Naive B cell (primary cell): ENCODE measurements at regions not wholly inside any gene's neighbourhood (a gene's known extent, or its start where the extent isn't known, plus 50 kb on each side); places are given as distances from the start of the nearest gene placed in this dataset.

Source experiments
- ATAC-seq, 2 donors: fragments of 150-1000 bp; cut with Tn5 transposase; 2 replicates each; pipeline ENCODE4 v1.10.0; 2021; ENCODE audit warnings: low read depth in 2 of 2, mild to moderate bottlenecking in 2 of 2, moderate library complexity in 2 of 2
- DNase-seq: peaks from one replicate; pipeline ENCODE4 v3.0.0; 2022
- H3K27ac Mint-ChIP-seq, 6 donors: one replicate each; pipeline ENCODE4 v1.8.0; 2020 to 2022; ENCODE audit warnings: mild to moderate bottlenecking in 6 of 6, mixed read lengths in 6 of 6, moderate library complexity in 5 of 6, inconsistent platforms in 2 of 6
- H3K27me3 Mint-ChIP-seq, 3 donors: one replicate each; pipeline ENCODE4 v1.8.0; 2021 to 2022; ENCODE audit warnings: mixed read lengths in 3 of 3, mild to moderate bottlenecking in 1 of 3
- H3K36me3 Mint-ChIP-seq, 2 donors: one replicate each; pipeline ENCODE4 v1.8.0; 2020 to 2022; ENCODE audit warnings: mixed read lengths in 2 of 2, inconsistent platforms in 1 of 2, mild to moderate bottlenecking in 1 of 2
- H3K4me1 Mint-ChIP-seq, 3 donors: one replicate each; pipeline ENCODE4 v1.8.0; 2020 to 2022; ENCODE audit warnings: mixed read lengths in 3 of 3, inconsistent platforms in 1 of 3, mild to moderate bottlenecking in 1 of 3, moderate library complexity in 1 of 3
- H3K4me3 Mint-ChIP-seq, 8 donors: one replicate each; pipeline ENCODE4 v1.8.0; 2020 to 2022; ENCODE audit warnings: mild to moderate bottlenecking in 8 of 8, mixed read lengths in 8 of 8, moderate library complexity in 8 of 8, inconsistent platforms in 2 of 8
- H3K9me3 Mint-ChIP-seq, 7 donors: one replicate each; pipeline ENCODE4 v1.8.0; 2020 to 2022; ENCODE audit warnings: mixed read lengths in 7 of 7, mild to moderate bottlenecking in 5 of 7, inconsistent platforms in 2 of 7, moderate library complexity in 1 of 7

DNA sequence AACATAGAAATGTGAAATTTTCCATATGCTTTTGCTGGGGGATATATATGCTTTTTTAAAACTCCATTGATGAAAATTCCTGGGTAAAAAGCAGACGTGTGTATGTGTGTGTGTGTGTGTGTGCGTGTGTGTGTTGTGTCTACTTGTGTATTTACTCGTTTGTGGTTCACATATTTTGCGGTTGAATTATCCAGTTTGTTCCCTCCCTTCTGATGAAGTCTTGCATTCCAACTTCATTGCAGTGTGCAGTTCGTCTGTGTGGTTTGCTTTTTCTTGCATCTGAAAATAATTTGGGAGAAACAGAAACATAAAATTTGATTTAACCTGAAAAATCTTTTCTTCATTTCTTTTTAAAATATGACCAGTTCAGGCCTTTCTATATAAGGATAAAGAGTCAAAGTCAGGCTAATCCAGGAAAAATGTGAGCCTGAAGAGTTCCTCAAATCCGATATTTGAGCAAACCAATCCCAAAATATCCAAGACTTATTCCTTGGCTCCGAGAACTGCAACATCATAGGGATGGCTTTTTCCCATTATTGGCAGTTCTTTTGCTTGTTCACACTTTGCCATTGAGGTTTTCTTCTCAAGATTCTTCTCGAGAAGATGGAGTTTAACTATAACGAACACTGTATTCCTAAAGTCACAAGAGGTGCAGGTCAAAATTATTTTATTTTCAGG, 202.2 kb upstream of the CCN2 start:
- H3K4me3 Mint-ChIP-seq: no peak overlapping the region
- DNase-seq: no peak
- peaks cover 13 to 36% (median 28%) of the 10 kb centered on the region in 3 donors for H3K4me1 Mint-ChIP-seq
- H3K9me3 Mint-ChIP-seq: peaks cover 0 to 2% (median 0%) of the 10 kb centered on the region in 7 donors
- H3K36me3 Mint-ChIP-seq: peaks cover 0 to 9% of the 10 kb centered on the region in 2 donors
- H3K27me3 Mint-ChIP-seq: no peaks in the 10 kb centered on the region
- ATAC-seq: no peak
- H3K27ac Mint-ChIP-seq: no peak overlapping the region

GRCh38 chr6:132147530-132148011, 196.4 kb upstream of the CCN2 start:
- no peaks in the 10 kb centered on the region for H3K27me3 Mint-ChIP-seq
- peaks cover 28 to 36% (median 35%) of the 10 kb centered on the region in 3 donors for H3K4me1 Mint-ChIP-seq
- no peak overlapping the region for H3K4me3 Mint-ChIP-seq
- no peaks in the 10 kb centered on the region for H3K36me3 Mint-ChIP-seq
- ATAC-seq (no peak), DNase-seq (no peak)
- H3K27ac Mint-ChIP-seq: peak overlapping the region in 1 of 6 donors; percentile 18
- H3K9me3 Mint-ChIP-seq: peaks cover 0 to 4% (median 0%) of the 10 kb centered on the region in 7 donors

GRCh38 chr6:132144456-132144855, 193.3 kb upstream of the CCN2 start:
- no peaks in the 10 kb centered on the region for H3K27me3 Mint-ChIP-seq

DNA sequence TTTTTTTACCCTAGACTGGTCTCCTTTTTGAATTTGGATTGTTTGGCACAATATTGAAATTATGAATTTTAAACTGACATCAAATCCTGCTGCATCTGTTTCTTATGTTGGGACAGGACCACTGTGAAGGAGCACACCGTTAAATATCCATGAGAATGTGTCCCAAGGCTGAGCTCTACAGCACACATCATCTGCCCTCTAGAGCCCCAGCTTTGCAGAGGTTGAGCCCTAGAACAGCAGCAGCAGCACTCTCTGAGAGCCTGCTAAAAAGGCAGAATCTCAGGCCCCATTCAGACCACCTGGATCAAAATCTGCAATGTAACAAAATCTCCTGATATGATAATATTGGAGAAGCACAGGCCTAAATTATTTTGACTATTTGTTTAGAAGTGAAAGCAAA, 192.1 kb upstream of the CCN2 start:
- Mint-ChIP-seq H3K9me3 (peaks cover 0 to 4% (median 0%) of the 10 kb centered on the region in 7 donors), H3K36me3 (no peaks in the 10 kb centered on the region), H3K27ac (peak overlapping the region in 1 of 6 donors; percentile 29), H3K27me3 (no peaks in the 10 kb centered on the region), H3K4me1 (peaks cover 32 to 44% (median 44%) of the 10 kb centered on the region in 3 donors), H3K4me3 (no peak overlapping the region)
- DNase-seq (no peak), ATAC-seq (no peak)

More at GRCh38 chr6:132144456-132144855, 193.3 kb upstream of the CCN2 start:
- Mint-ChIP-seq H3K27ac (peak overlapping the region in 2 of 6 donors; percentile 5 to 43), H3K36me3 (no peaks in the 10 kb centered on the region), H3K9me3 (peaks cover 0 to 4% (median 0%) of the 10 kb centered on the region in 7 donors), H3K4me1 (peaks cover 23 to 33% (median 32%) of the 10 kb centered on the region in 3 donors), H3K4me3 (no peak overlapping the region)
- DNase-seq (no peak), ATAC-seq (no peak)

DNA sequence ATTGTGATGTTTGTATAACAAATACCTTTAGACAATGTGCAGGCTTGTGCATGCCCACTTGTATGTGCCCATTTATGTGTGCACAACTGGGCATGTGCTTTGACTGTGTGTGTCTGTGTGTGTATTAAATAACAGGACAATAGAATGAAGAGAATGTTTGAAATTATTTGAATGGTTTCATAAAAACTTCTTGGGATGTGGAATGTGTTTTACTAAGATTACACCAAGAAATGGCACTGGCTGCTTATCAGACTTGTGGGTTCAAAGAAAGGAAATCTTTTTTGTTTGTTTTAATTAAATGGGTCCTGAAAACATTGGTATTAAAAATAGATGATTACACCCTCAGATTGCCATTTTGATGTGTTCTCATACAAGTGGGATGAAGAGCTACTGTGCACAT, 191.6 kb upstream of the CCN2 start:
- H3K27me3 Mint-ChIP-seq: no peaks in the 10 kb centered on the region

GRCh38 chr6:132142308-132142707, 191.1 kb upstream of the CCN2 start:
- Mint-ChIP-seq H3K4me1 (peaks cover 35 to 54% (median 53%) of the 10 kb centered on the region in 3 donors), H3K27ac (no peak overlapping the region), H3K36me3 (no peaks in the 10 kb centered on the region), H3K4me3 (no peak overlapping the region), H3K9me3 (peaks cover 0 to 3% (median 0%) of the 10 kb centered on the region in 7 donors), H3K27me3 (no peaks in the 10 kb centered on the region)
- ATAC-seq (no peak), DNase-seq (no peak)

More for the DNA sequence above, 191.6 kb upstream of the CCN2 start:
- no peak overlapping the region for H3K4me3 Mint-ChIP-seq
- H3K36me3 Mint-ChIP-seq: no peaks in the 10 kb centered on the region
- peaks cover 0 to 3% (median 0%) of the 10 kb centered on the region in 7 donors for H3K9me3 Mint-ChIP-seq
- no peak for ATAC-seq
- H3K27ac Mint-ChIP-seq: no peak overlapping the region
- peaks cover 31 to 49% (median 48%) of the 10 kb centered on the region in 3 donors for H3K4me1 Mint-ChIP-seq
- no peak for DNase-seq

DNA sequence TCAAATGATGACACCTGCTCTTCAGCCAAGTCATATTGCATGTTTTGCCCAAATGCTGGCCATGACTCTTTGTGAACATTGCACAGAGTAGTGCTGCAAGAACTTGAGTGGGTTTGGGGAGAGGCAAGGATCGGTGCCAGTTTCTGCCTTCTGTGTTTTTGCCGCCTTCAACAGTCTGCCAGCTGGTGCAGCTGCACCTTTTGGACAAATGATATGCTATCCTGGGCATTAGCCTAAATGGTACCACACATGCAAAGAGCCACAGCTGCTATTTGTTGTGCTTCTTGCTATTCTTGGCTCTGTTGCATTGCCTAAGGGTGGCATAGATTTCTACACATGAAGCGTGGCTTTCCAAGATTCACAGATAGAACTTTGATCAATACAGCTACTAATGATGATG, 189.0 kb upstream of the CCN2 start:
- H3K4me1 Mint-ChIP-seq: peaks cover 53 to 71% (median 71%) of the 10 kb centered on the region in 3 donors
- no peak for DNase-seq

DNA sequence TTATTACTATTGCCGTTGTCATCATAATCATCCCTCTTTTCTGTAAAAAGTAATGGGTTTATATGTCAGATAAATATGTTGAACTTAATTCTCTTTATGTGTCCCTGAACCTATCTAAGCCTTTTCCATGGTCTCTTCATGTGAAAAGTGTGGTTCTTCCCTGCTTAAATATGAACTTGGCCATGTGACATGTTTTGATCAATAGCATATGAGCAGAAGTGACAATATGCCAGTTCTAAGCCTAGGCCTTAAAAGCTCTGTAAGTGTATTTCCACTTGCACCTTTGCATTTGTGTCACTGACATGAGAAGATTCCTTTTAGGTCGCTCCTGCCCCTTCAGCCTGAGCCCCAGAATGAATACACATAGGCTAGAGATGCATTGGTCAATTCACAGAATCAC, 188.4 kb upstream of the CCN2 start:
- Mint-ChIP-seq H3K27ac (peak overlapping the region in 1 of 6 donors; percentile 53), H3K4me1 (peaks cover 52 to 69% (median 68%) of the 10 kb centered on the region in 3 donors), H3K9me3 (peaks cover 0 to 2% (median 0%) of the 10 kb centered on the region in 7 donors)

More for the DNA sequence above, 189.0 kb upstream of the CCN2 start:
- Mint-ChIP-seq H3K36me3 (no peaks in the 10 kb centered on the region), H3K27me3 (no peaks in the 10 kb centered on the region), H3K9me3 (peaks cover 0 to 3% (median 0%) of the 10 kb centered on the region in 7 donors), H3K27ac (no peak overlapping the region), H3K4me3 (peak overlapping the region in 5 of 8 donors; percentile 12 to 66 (median 27))
- ATAC-seq: no peak

DNA sequence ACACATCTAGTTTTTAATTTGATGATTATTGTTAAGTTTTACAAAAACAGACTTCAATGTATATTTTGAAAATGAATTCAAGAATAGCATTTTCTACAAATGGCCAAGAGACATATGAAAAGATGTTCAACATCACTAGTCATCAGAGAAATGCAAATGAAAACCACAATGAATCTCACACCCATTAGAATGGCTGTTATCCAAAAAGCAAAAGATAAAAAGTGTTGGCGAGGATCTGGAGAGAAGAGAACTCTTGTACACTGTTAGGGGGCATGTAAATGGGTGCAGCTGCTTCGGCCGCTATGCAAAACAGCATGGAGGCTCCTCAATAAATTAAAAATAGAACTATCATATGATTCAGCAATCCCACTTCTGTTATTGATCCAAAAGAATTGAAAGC, 185.8 kb upstream of the CCN2 start:
- H3K4me3 Mint-ChIP-seq: peak overlapping the region; percentile 22 to 92 (median 80)
- DNase-seq (no peak), ATAC-seq (peak; percentile 15 to 22)
- H3K9me3 Mint-ChIP-seq: no peaks in the 10 kb centered on the region
- H3K27me3 Mint-ChIP-seq: no peaks in the 10 kb centered on the region
- H3K27ac Mint-ChIP-seq: peak overlapping the region; percentile 11 to 97 (median 89)
- H3K36me3 Mint-ChIP-seq: no peaks in the 10 kb centered on the region
- H3K4me1 Mint-ChIP-seq: peaks cover 66 to 84% (median 81%) of the 10 kb centered on the region in 3 donors

More for the DNA sequence above, 188.4 kb upstream of the CCN2 start:
- ATAC-seq (no peak), DNase-seq (no peak)
- H3K4me3 Mint-ChIP-seq: peak overlapping the region in 2 of 8 donors; percentile 22 to 50
- H3K36me3 Mint-ChIP-seq: no peaks in the 10 kb centered on the region
- no peaks in the 10 kb centered on the region for H3K27me3 Mint-ChIP-seq

DNA sequence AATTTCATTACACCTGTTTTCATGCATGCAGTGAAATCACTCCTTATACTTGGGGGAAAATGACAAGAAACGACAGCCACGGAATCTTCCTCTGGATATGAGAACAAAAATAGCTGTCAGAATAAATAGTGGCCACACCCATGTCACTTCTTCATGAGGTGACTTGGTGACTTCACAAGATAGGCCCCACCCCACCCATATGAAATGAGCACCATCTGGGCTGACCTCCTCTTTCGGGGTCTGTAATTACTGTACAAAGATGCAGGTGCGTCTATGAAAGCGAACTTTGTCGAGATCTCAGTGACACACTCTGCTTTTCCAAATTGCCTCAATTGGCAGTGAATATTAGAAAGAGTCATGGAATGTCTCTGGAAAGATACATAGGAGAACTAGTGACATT, 184.2 kb upstream of the CCN2 start:
- peak; percentile 39 for DNase-seq
- ATAC-seq: peak; percentile 64 to 66
- Mint-ChIP-seq H3K4me3 (peak overlapping the region; percentile 65 to 92 (median 84)), H3K9me3 (no peaks in the 10 kb centered on the region), H3K27me3 (no peaks in the 10 kb centered on the region), H3K27ac (peak overlapping the region; percentile 88 to 97 (median 90)), H3K4me1 (peaks cover 78 to 94% (median 91%) of the 10 kb centered on the region in 3 donors), H3K36me3 (no peaks in the 10 kb centered on the region)

DNA sequence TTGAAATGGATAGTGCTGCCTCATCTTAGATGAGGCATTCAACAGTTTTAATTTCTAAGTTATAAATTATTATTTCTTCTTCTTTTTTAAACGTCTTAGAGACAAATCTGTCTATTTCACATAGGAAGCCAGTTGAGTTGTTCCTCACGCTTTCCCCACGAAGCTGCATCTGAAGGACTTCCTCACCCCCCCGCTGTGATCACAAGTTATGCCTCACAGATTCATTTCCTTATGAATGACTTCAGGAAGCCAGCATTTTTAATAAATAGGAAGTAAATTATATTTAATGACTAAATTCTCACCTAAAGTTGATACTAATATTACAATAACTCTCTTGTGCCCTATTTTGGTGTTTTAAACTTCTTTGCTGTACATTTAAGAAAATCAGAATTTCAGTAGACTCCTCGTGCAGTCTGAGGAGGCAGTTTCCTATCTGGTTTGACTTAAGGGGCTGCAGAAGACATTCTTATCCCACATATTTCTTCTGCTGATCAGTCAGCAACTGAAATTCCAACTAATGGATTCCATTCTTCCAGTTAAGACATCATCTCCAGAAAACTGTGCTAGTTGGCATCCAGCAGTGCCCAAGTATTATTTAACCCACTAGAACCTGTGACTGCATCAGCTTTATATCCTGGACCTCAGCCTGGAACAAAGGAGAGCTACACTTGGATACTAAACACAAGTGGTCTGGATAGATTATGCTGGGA, 182.7 kb upstream of the CCN2 start:
- Mint-ChIP-seq H3K4me3 (peak overlapping the region; percentile 65 to 92 (median 84)), H3K9me3 (no peaks in the 10 kb centered on the region), H3K27me3 (no peaks in the 10 kb centered on the region), H3K36me3 (no peaks in the 10 kb centered on the region), H3K4me1 (peaks cover 69 to 86% (median 83%) of the 10 kb centered on the region in 3 donors), H3K27ac (peak overlapping the region; percentile 88 to 97 (median 89))
- peak; percentile 49 to 54 for ATAC-seq
- peak; percentile 37 for DNase-seq

- ATAC-seq: peak; percentile 23 to 26
- peak overlapping the region; percentile 65 to 92 (median 84) for H3K4me3 Mint-ChIP-seq
- peaks cover 64 to 78% (median 75%) of the 10 kb centered on the region in 3 donors for H3K4me1 Mint-ChIP-seq
- H3K27me3 Mint-ChIP-seq: no peaks in the 10 kb centered on the region
- no peak for DNase-seq
- H3K27ac Mint-ChIP-seq: peak overlapping the region; percentile 88 to 98 (median 90)
- no peaks in the 10 kb centered on the region for H3K9me3 Mint-ChIP-seq
- no peaks in the 10 kb centered on the region for H3K36me3 Mint-ChIP-seq
These were observed 181.9 kb upstream of the CCN2 start for GRCh38 chr6:132132924-132133639.

- no peak for ATAC-seq
- Mint-ChIP-seq H3K27ac (peak overlapping the region; percentile 88 to 98 (median 90)), H3K27me3 (no peaks in the 10 kb centered on the region), H3K4me3 (peak overlapping the region in 6 of 8 donors; percentile 65 to 92 (median 82)), H3K36me3 (peaks cover 0 to under 1% of the 10 kb centered on the region in 2 donors), H3K9me3 (peaks cover 0 to under 1% (median 0%) of the 10 kb centered on the region in 7 donors), H3K4me1 (peaks cover 61 to 71% (median 68%) of the 10 kb centered on the region in 3 donors)
- DNase-seq: no peak
These were observed 181.2 kb upstream of the CCN2 start for GRCh38 chr6:132132422-132132821.
